Gastrocnemius medialis (tissue), 4 donors: ENCODE measurements at regions not wholly inside any gene's neighbourhood (a gene's known extent, or its start where the extent isn't known, plus 50 kb on each side); places are given as distances from the start of the nearest gene placed in this dataset.

Experiments
- POLR2A ChIP-seq, 2 donors: fragments of 450-650 bp; IDR thresholded peaks; one replicate each; pipeline ENCODE4 v1.6.1; 2017; ENCODE audit warnings: antibody characterized with exemption in 2 of 2, mild to moderate bottlenecking in 2 of 2, moderate library complexity in 2 of 2
- TF ChIP-seq, protein P1 (sequence below), 5 experiments: fragments of 450-650 bp in 3 of 5; fragments of 200-600 bp in 2 of 5; sonication (generic) in 2 of 5; IDR thresholded peaks in 4 of 5; conservative IDR thresholded peaks in 1 of 5; 1 replicate in 4 of 5; 2 replicates in 1 of 5; pipeline ENCODE4 v1.5.1; 2016 to 2019; ENCODE audit warnings: antibody characterized with exemption in 5 of 5, mild to moderate bottlenecking in 3 of 5, moderate library complexity in 3 of 5

DNA sequence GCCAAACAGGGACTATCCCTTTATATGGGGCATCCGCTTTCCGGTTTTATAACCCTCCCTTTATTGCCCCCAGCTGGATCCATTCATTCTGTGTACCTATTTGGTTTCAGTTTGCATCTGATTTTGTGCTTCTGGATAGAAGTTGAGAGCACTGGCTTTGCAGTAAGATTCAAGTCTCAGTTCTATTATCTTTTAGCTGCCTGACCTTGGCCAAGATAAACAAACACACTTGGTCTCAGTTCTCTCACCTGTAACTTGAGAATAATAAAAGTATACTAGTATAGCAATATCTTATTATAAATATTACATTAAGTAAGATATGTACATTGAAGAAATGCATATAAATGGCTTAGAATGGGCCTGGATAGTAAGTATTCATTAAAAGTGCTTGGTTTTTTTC, 182.4 kb upstream of the TSHZ2 start:
- TF ChIP-seq, protein P1, sequence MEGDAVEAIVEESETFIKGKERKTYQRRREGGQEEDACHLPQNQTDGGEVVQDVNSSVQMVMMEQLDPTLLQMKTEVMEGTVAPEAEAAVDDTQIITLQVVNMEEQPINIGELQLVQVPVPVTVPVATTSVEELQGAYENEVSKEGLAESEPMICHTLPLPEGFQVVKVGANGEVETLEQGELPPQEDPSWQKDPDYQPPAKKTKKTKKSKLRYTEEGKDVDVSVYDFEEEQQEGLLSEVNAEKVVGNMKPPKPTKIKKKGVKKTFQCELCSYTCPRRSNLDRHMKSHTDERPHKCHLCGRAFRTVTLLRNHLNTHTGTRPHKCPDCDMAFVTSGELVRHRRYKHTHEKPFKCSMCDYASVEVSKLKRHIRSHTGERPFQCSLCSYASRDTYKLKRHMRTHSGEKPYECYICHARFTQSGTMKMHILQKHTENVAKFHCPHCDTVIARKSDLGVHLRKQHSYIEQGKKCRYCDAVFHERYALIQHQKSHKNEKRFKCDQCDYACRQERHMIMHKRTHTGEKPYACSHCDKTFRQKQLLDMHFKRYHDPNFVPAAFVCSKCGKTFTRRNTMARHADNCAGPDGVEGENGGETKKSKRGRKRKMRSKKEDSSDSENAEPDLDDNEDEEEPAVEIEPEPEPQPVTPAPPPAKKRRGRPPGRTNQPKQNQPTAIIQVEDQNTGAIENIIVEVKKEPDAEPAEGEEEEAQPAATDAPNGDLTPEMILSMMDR (IDR thresholded peaks at IDR 0.05 in 4 of 5, conservative IDR thresholded peaks at IDR 0.05 in 1 of 5): no peak
- TF ChIP-seq POLR2A (IDR thresholded peaks at IDR 0.05): no peak
